ENCODE measurements at regions not wholly inside any gene's neighbourhood (a gene's known extent, or its start where the extent isn't known, plus 50 kb on each side); places are given as distances from the start of the nearest gene placed in this dataset.
"Not testable (repeated sequence)": the region's sequence is repeated elsewhere in the genome, so short reads cannot be mapped to it uniquely, and the experiment has no call there.

DNA sequence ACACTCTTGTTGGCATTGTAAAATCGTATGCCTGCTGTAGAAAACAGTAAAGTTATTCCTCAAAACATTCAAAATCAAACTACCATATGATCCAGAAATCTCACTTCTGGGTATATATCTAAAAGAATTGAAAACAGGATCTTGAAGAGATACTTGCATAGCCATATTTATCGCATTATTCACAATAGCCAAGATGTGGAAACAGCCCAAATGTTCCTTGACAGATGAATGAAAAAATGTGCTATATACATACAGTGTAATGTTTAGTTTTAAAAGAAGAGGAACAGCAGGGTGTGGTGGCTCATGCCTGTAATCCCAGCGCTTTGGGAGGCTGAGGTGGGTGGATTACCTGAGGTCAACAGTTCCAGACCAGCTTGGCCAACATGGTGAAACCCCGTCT, 234.1 kb upstream of the DAB2 start:
- TF ChIP-seq, protein P1, sequence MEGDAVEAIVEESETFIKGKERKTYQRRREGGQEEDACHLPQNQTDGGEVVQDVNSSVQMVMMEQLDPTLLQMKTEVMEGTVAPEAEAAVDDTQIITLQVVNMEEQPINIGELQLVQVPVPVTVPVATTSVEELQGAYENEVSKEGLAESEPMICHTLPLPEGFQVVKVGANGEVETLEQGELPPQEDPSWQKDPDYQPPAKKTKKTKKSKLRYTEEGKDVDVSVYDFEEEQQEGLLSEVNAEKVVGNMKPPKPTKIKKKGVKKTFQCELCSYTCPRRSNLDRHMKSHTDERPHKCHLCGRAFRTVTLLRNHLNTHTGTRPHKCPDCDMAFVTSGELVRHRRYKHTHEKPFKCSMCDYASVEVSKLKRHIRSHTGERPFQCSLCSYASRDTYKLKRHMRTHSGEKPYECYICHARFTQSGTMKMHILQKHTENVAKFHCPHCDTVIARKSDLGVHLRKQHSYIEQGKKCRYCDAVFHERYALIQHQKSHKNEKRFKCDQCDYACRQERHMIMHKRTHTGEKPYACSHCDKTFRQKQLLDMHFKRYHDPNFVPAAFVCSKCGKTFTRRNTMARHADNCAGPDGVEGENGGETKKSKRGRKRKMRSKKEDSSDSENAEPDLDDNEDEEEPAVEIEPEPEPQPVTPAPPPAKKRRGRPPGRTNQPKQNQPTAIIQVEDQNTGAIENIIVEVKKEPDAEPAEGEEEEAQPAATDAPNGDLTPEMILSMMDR (IDR thresholded peaks at IDR 0.05; ENCODE audit: insufficient read depth, low read length): no peak
- no peak overlapping the region for H3K4me3 ChIP-seq (ENCODE audit: low read depth, low read length)
- DNase-seq (ENCODE audit: low read depth): no peak

DNA sequence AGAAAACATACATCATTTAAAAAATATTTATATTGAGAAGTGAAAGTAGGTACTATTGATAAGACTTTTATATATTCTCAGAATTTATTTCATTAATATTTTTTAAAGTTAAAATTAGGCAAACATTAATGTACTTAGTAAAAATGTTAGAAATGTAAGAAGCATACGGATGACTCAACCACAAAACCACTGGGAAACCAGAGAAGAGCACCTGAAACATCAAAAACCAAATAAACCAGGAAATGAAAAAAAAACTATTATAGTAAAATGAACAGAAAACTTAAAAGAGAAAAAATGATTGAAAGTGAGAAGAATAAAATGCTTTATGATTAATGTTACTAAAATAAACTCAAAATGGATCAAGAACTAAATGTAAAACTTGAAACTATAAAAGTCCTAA, 233.2 kb upstream of the DAB2 start:
- TF ChIP-seq, protein P1 (IDR thresholded peaks at IDR 0.05; ENCODE audit: insufficient read depth, low read length): no peak
- H3K4me3 ChIP-seq (ENCODE audit: low read depth, low read length): no peak overlapping the region
- DNase-seq (ENCODE audit: low read depth): no peak

DNA sequence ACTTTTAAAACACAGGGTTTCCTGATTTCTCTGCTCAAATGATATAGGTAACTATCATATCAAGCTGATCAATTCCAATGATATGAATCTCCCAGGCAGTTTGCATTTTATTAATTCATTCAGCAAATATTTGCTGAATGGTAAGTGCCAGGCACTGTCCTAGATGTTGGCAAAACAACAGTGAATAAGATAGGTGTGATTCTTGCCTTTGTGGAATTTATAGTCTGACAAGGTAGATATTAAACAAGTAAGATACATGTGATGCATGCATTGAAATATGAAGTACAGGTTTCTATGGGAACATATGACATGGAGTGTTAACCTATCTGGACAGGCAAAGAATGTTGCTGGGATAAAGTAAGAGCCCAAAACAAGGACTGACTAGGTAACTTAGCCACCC, 231.8 kb upstream of the DAB2 start:
- no peak overlapping the region for H3K4me3 ChIP-seq (ENCODE audit: low read depth, low read length)
- DNase-seq (ENCODE audit: low read depth): no peak
- TF ChIP-seq, protein P1 (IDR thresholded peaks at IDR 0.05; ENCODE audit: insufficient read depth, low read length): no peak

DNA sequence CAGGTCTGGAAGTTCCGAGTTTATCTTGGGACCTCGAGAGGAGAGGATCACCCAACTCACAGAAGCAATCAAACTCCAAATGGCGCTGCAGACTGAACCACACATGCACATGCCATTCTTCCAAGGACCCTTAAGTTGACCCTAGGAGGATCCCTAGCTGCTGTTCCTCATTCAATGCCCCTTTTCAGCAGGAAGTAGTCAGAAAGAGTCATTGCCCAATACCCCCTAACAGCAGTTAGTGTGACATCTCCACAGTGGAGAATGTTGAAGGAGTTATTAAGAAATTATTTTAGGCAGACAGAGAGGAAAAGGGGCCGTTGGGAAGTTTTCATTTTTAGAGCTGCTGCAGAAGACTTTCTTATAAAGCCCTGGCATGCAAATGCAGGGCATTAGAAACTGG, 229.9 kb upstream of the DAB2 start:
- no peak for DNase-seq (ENCODE audit: low read depth)
- no peak overlapping the region for H3K4me3 ChIP-seq (ENCODE audit: low read depth, low read length)
- TF ChIP-seq, protein P1 (IDR thresholded peaks at IDR 0.05; ENCODE audit: insufficient read depth, low read length): no peak

DNA sequence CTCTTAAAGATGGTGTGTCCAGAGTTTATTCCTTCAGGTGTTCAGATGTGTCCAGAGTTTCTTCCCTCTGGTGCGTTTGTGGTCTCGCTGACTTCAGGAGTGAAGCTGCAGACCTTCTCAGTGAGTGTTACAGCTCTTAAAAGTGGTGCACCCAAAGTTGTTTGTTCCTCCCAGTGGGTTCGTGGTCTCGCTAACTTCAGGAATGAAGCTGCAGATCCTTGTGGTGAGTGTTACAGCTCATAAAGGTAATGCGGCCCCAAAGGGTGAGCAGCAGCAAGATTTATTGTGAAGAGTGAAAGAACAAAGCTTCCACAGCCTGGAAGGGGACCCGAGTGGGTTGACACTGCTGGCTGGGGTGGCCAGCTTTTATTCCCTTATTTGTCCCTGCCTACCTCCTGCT, 227.7 kb upstream of the DAB2 start:
- not testable (repeated sequence) for DNase-seq (ENCODE audit: low read depth); H3K4me3 ChIP-seq (ENCODE audit: low read depth, low read length)

DNA sequence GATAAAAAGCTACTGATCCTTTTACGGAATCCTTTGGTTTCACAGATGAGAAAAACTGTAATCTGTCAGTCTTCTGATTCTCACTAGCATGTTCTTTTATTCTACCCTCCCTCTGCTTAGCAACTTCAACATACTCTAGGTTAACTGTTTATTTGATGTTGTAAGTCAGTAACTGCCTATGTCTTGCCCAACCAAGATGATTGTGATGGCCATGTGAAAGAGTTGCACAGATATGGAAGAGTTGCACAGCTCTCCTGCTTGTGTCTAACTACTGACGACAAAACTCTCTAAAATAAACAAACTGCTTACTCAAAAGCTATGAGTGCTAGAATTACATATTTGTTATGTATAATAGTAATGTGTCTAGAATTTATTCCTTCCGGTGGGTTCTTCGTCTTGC, 227.3 kb upstream of the DAB2 start:
- DNase-seq (ENCODE audit: low read depth): no peak
- H3K4me3 ChIP-seq (ENCODE audit: low read depth, low read length): no peak overlapping the region
- TF ChIP-seq, protein P1 (IDR thresholded peaks at IDR 0.05; ENCODE audit: insufficient read depth, low read length): no peak

DNA sequence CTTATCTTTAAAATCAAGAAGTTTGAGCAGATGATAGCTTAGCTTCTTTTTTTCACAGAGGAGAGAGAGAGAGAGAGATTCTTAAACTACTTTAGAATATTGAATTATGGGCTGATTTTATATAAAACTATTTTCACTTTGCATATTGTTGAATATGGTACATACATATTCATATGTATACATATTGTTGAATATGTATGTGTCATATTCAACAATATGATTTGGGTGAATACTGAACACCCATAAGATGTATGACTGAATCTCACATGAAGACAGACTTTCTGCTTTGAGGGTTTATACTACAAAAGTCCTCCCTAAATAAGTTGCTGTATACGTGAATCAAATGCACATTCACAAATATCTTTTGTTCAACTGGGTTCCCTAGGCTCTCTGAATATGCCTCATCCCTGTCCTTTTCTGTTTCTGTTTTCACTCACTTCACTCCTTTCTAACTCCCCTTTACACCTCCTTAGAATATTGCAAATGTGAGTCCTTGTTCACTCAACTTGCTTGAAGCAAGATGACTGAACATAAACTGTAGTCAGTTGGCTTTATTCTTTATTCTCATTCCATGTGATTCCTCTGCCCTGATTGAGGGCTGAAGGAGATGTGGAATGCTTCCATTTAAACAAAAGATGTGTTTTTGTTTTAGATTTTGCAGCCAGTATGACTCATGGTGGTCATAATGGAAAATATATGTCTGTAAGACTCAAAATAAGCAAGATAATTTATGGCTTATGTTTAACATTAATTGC, 225.4 kb upstream of the DAB2 start:
- TF ChIP-seq, protein P1 (IDR thresholded peaks at IDR 0.05; ENCODE audit: insufficient read depth, low read length): no peak
- no peak overlapping the region for H3K4me3 ChIP-seq (ENCODE audit: low read depth, low read length)
- peak; percentile 59 for DNase-seq (ENCODE audit: low read depth)

Data from fibroblast of the aortic adventitia (primary cell).